ENCODE measurements at regions not wholly inside any gene's neighbourhood (a gene's known extent, or its start where the extent isn't known, plus 50 kb on each side); places are given as distances from the start of the nearest gene placed in this dataset.

DNA sequence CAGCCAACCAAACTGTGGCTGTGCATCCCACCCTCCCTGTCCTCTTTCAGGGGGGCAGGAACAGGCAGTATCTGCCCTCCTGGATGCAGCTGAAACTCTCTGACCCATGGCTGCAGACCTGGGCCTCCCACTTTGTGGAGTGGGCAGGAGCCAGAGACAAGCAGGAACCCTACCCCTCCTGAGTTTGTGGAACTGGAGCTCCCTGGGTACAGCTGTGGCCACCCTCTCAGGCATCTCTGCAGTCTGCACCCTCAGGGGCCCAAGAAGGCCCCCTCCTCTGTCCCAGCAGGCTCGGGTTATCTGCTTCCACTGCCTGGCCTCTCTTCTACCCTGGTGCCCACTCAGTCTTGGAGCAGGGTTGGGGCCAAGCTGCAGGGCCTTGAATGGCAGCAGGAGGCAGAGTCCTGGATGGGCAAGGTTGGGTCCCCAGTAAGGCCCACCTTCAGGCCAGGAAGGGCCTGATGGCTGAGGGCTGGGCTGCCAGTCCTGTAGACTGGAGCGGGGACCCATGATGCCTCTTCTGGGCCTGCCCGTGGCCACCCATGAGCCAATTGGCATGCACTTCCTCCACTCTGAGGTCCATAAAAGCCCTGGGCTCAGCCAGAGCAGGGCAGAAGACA, 619.9 kb downstream of the KIF4B start:
- Histone ChIP-seq H2BK20ac (ENCODE audit: low read length) (no peak overlapping the region), H4K8ac (ENCODE audit: extremely low read depth, insufficient read depth, low read length) (no peak overlapping the region), H3K79me1 (ENCODE audit: low read depth, low read length) (no peaks in the 10 kb centered on the region), H3K23ac (ENCODE audit: insufficient read length) (no peak overlapping the region), H4K91ac (replicated peaks; ENCODE audit: insufficient read length, low read length) (no peak overlapping the region), H3K18ac (ENCODE audit: extremely low read depth, low read length) (no peak overlapping the region), H2AFZ (ENCODE audit: low read length) (no peak overlapping the region), H3K27ac (ENCODE audit: low read depth, low read length) (no peak overlapping the region), H2BK5ac (ENCODE audit: low read depth, low read length) (no peak overlapping the region), H2BK120ac (replicated peaks; ENCODE audit: low read depth, low read length) (no peak overlapping the region), H4K5ac (ENCODE audit: insufficient read length, low read depth, low read length) (no peak overlapping the region), H3K9me3 (ENCODE audit: insufficient read depth in 2 of 2, low read depth in 1 of 2, low read length in 1 of 2) (peaks cover 7 to 9% of the 10 kb centered on the region in 2 experiments; a peak in 2 of 4 replicates), H2BK15ac (ENCODE audit: low read length) (no peak overlapping the region), H2AK5ac (ENCODE audit: low read depth, low read length) (no peak overlapping the region), H2BK12ac (ENCODE audit: low read depth, low read length) (no peak overlapping the region), H3K56ac (replicated peaks; ENCODE audit: insufficient read length, low read depth, low read length) (no peak overlapping the region), H3K27me3 (replicated peaks in 1 of 4; ENCODE audit: control insufficient read depth in 3 of 4, extremely low read depth in 1 of 4, insufficient read depth in 3 of 4, low read length in 3 of 4) (no peaks in the 10 kb centered on the region), H3K9ac (replicated peaks in 1 of 4; ENCODE audit: extremely low read depth in 1 of 4, low read depth in 3 of 4, low read length in 3 of 4) (no peak overlapping the region), H3K4me2 (ENCODE audit: insufficient read depth in 1 of 2, low read depth in 2 of 2, low read length in 2 of 2) (no peak overlapping the region), H3K36me3 (ENCODE audit: control insufficient read depth in 2 of 4, insufficient read depth in 4 of 4, low read length in 3 of 4) (no peaks in the 10 kb centered on the region), H3K4me3 (ENCODE audit: extremely low read depth in 1 of 4, insufficient read depth in 2 of 4, low read depth in 3 of 4, low read length in 4 of 4) (no peak overlapping the region), H3K23me2 (ENCODE audit: low read depth, low read length) (no peaks in the 10 kb centered on the region), H3K79me2 (ENCODE audit: control insufficient read depth in 1 of 2, insufficient read depth in 2 of 2, low read length in 2 of 2) (no peaks in the 10 kb centered on the region), H3K4me1 (replicated peaks in 1 of 4; ENCODE audit: control insufficient read depth in 3 of 4, insufficient read depth in 4 of 4, low read length in 3 of 4) (no peaks in the 10 kb centered on the region), H3K4ac (replicated peaks; ENCODE audit: insufficient read length, low read depth, low read length) (no peak overlapping the region), H3K14ac (ENCODE audit: insufficient read length) (no peak overlapping the region), H4K20me1 (replicated peaks in 1 of 2; ENCODE audit: control insufficient read depth in 1 of 2, insufficient read depth in 2 of 2, low read length in 2 of 2) (no peaks in the 10 kb centered on the region)
- POLR2A ChIA-PET (ENCODE audit: partially characterized antibody), result interaction anchor here (0.6 kb wide), 1 partner anchor 1363 kb away, joined by 3 read pairs; no protein-coding TSS in a partner anchor
- DNase-seq (ENCODE audit: low read depth in 1 of 2, low spot score in 2 of 2) (no peak), FAIRE-seq (no peak)
- 100% methylated on average over 3 of the region's 3 CpGs; no CpG with 5 or more reads in 1 of the 2 experiments for WGBS, 2 experiments (ENCODE audit: extremely low coverage in 1 of 2, insufficient coverage in 1 of 2, insufficient read length in 1 of 2, insufficient replicate concordance in 2 of 2, low coverage in 1 of 2, low lambda C conversion rate in 2 of 2, missing lambda C conversion rate in 1 of 2)
- CTCF ChIA-PET (ENCODE audit: partially characterized antibody), result interaction anchor here (0.9 to 1.5 kb wide), 2 partner anchors 9 to 67 kb away, joined by 3 to 4 read pairs; no protein-coding TSS in a partner anchor
- TF ChIP-seq SIRT6 (IDR thresholded peaks at IDR 0.05; ENCODE audit: low read length) (no peak), MAFK (IDR thresholded peaks at IDR 0.05; ENCODE audit: low read depth, low read length) (no peak), SP4 (IDR thresholded peaks at IDR 0.05; ENCODE audit: low read length) (no peak), NRF1 (IDR thresholded peaks at IDR 0.05; ENCODE audit: low read depth, low read length) (no peak), EGR1 (IDR thresholded peaks at IDR 0.05; ENCODE audit: borderline replicate concordance, low read depth, low read length) (no peak), RAD21 (IDR thresholded peaks at IDR 0.05 in 1 of 2, conservative IDR thresholded peaks at IDR 0.05 in 1 of 2; ENCODE audit: low read depth in 2 of 2, low read length in 2 of 2) (no peak), GABPA (IDR thresholded peaks at IDR 0.05; ENCODE audit: borderline replicate concordance, insufficient read depth, low read length) (no peak), JUND (IDR thresholded peaks at IDR 0.05; ENCODE audit: low read length) (no peak), ZNF274 (IDR thresholded peaks at IDR 0.05; ENCODE audit: borderline replicate concordance, extremely low read depth, low read length) (no peak), RFX5 (IDR thresholded peaks at IDR 0.05; ENCODE audit: borderline replicate concordance, low read depth, low read length) (no peak), SIN3A (conservative IDR thresholded peaks at IDR 0.05 in 1 of 2, IDR thresholded peaks at IDR 0.05 in 1 of 2; ENCODE audit: low read depth in 1 of 2, low read length in 2 of 2) (no peak), HDAC6 (IDR thresholded peaks at IDR 0.05; ENCODE audit: low read depth, low read length) (no peak), JUN (IDR thresholded peaks at IDR 0.05; ENCODE audit: low read depth, low read length) (no peak)
- TF ChIP-seq, protein P1, sequence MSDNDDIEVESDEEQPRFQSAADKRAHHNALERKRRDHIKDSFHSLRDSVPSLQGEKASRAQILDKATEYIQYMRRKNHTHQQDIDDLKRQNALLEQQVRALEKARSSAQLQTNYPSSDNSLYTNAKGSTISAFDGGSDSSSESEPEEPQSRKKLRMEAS (IDR thresholded peaks at IDR 0.05), result no peak

All from H1 (cell line).